Esophagus squamous epithelium (tissue), 4 donors: ENCODE measurements at regions not wholly inside any gene's neighbourhood (a gene's known extent, or its start where the extent isn't known, plus 50 kb on each side); places are given as distances from the start of the nearest gene placed in this dataset.

ENCODE experiments used
- CTCF ChIP-seq, 6 experiments: fragments of 450-650 bp in 4 of 6; fragments of 200-600 bp in 2 of 6; sonication (generic) in 2 of 6; IDR thresholded peaks; one replicate each; pipeline ENCODE4 v1.5.1; 2016 to 2019; ENCODE audit warnings: antibody characterized with exemption in 6 of 6, mild to moderate bottlenecking in 4 of 6, moderate library complexity in 4 of 6
- POLR2A ChIP-seq, 4 donors: fragments of 450-650 bp; IDR thresholded peaks; one replicate each; pipeline ENCODE4 v1.6.1; 2017; ENCODE audit warnings: antibody characterized with exemption in 4 of 4, mild to moderate bottlenecking in 4 of 4, moderate library complexity in 3 of 4

- TF ChIP-seq CTCF (IDR thresholded peaks at IDR 0.05) (no peak), POLR2A (IDR thresholded peaks at IDR 0.05) (no peak)
These were observed 167.8 kb downstream of the DLEU7 start for GRCh38 chr13:50675651-50676050.
